A172 (cell line): ENCODE measurements at regions not wholly inside any gene's neighbourhood (a gene's known extent, or its start where the extent isn't known, plus 50 kb on each side); places are given as distances from the start of the nearest gene placed in this dataset.
"Not testable (repeated sequence)": the region's sequence is repeated elsewhere in the genome, so short reads cannot be mapped to it uniquely, and the experiment has no call there.

Experiments
- DNase-seq: peaks from one replicate; pipeline ENCODE4 v3.0.0-alpha.2; 2015; ENCODE audit warnings: low spot score

DNA sequence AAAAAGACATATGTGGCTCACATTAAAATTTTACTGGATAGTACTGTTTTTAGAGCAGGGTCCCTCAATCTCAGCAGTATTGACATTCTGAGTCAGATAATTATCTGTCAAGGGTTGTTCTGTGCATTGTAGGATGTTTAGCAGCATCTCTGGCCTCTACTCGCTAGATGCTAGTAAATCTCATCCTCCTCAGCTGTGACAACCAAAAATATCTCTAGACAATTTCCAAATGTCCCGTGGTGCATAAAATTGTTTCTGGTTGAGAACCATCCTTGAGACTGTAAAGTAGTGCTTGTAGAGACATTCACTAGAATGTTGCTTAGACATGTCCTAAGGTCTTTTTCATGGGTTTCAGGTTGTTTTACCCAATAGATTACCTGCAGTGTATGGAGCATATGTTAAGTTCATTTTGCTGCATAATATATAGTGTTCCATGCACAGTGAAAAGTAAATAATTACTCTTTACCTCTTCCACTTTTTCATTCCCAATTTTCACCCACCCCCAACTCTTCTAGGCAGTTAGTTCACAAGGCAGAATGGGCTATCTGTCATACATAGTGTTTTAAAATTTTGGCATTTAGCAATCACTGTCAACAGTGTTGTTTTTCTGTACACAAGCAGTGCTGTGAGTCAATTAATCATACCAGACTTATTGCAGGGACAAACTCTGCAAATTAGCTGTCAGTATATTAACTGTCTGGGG, 200.2 kb upstream of the SLC38A2 start:
- DNase-seq: no peak

DNA sequence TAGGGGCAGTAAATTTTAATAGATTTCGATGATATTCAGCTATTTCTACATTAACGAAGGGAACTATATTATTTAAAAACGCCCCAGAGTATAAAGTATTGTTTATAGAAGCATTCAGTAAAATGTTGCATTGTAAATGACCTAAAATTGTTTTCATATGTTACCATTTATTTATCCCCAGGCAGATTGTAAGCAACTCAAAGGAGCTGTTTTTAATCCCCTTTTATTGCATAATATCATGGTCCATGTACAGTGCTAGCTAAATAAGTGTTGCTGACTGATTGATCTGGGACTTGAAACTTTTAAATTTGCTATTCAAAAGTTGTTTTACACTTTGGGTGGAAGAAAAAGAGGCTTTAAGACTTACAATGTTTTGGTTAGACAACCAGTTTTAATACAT, 199.0 kb upstream of the SLC38A2 start:
- DNase-seq: no peak

- DNase-seq: no peak
Measured at GRCh38 chr12:46569826-46570439, 197.4 kb upstream of the SLC38A2 start.

GRCh38 chr12:46567667-46568066, 195.1 kb upstream of the SLC38A2 start:
- DNase-seq: no peak

DNA sequence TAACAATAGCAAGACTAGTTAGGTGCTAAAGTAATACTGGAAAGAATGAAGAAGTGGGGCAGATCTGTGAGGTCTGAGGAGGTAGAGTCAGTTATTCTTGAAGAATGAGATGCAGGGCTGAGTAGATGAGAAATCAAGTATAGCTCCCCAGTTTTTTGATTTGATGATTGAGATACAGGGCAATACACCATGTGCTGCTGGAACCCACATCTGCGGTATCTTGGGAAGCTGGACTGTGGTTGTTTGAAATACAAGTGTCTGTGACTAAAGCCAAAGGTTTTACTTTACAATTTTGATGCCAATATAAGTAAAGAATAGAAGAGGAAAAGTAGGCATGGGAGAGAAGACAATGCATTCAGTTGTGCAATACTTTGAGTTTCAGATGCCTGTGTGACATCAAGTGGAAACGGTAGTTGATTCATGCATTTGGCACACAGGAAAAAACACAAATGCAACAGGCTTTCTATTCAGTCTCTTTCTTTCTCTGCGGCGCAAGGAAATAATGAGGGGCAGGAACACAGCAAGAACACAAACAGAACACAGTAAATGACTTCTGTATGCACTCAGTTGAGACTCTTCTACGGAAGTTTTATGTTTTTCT, 190.2 kb upstream of the SLC38A2 start:
- DNase-seq: peak; percentile 76

GRCh38 chr12:46561769-46562624, 189.4 kb upstream of the SLC38A2 start:
- DNase-seq: not testable (repeated sequence)

DNA sequence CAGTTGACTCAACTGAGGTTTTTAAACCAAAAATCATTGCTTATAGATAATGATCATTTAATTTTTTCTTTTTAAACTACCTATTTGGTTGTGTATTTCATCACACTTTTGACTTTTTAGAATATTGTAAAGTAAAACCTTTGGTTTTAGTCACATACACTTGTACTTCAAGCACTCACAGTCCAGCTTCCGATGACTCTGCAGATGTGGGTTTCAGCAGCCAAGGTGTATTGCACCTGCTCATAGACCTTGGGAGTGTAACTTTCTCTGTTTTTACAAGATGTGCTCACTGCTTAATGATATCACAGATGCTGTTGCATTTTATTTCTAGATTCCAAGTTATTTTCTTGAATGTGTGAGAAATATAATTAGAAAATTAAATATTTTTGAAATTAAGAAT, 188.3 kb upstream of the SLC38A2 start:
- DNase-seq: no peak

GRCh38 chr12:46560089-46560488, 187.5 kb upstream of the SLC38A2 start:
- no peak for DNase-seq

DNA sequence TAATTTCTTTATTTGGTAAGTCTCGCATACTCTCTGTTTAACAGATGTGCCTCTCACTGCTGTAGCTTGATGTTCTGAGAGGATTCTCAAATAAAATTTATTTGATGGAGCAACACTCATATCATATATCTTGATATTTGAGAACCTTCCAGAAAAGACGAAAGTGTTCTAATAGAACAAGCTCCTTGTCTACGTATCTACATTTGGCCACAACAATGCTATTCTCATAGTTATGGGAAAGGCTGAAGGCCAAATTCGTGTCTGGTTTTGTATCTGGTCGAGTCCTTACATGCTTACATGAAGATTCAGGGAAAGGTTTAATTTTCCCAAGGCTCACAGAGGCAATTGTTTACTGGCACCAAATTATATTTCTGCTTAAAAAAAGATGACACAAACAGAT, 186.7 kb upstream of the SLC38A2 start:
- DNase-seq: no peak

DNA sequence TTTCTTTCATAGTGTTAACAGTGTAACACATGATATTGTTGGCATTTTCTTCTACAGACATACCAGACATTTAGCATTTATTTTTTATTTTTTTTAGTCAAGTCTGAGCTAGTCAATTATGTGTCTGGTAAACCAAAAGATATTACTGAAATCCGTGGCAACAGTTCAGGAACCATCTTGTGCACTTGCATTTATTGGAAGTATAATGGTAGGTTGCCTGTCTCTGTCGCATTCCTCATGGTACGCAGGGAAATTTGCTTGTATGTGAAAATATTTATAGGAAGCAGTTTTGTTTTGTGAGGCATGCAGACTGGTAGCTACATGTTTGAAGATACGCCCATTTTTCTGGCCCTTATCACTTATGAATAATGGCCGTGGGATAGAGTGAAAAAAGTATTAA, 186.1 kb upstream of the SLC38A2 start:
- DNase-seq: no peak

- DNase-seq: no peak
Measured at GRCh38 chr12:46557539-46558373, 185.2 kb upstream of the SLC38A2 start.

- peak; percentile 76 for DNase-seq
Measured at GRCh38 chr12:46556819-46557524, 184.4 kb upstream of the SLC38A2 start.

DNA sequence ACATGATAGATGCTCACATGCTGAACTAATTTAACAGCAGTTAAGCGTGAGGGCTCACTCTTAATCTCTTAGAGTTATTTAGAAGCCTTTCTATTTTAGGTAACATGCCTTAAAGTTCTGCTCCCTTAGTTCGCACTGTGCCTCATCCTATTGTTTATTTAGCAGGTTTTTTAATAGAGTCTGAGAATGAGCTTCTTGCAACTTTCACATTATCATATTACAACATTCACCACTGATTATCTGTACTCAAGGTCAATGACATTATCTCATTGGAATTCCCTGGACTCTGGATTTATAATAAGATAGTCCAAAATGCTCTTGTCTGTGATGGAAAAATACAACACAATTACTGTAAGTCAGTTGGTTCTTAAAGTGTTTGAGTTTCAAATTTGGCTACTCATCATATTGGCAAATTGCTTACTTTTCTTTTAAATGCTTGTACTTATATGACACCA, 183.6 kb upstream of the SLC38A2 start:
- peak; percentile 94 for DNase-seq

DNA sequence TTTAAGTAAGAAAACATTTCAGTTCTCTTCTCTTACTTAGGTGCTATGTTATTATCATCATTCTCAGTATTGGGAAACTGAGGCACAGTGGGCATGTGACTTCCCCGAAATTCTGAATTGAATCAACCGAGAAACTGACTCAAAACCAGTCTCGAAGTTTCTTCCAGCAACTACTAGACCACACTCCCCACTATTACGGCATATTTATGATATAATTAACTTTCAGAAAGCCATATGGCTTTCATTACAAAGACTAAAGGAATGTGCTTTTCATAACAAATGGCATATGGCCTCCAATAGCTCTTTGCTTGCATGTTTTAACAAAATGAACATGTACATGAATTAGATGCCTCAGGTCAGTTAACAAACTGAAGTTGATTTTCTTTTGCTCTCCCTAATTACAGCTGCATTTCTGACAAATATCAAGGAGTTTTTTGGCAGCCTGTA, 182.9 kb upstream of the SLC38A2 start:
- peak; percentile 65 for DNase-seq

- DNase-seq: no peak
Measured at GRCh38 chr12:46554460-46554859, 181.9 kb upstream of the SLC38A2 start.

DNA sequence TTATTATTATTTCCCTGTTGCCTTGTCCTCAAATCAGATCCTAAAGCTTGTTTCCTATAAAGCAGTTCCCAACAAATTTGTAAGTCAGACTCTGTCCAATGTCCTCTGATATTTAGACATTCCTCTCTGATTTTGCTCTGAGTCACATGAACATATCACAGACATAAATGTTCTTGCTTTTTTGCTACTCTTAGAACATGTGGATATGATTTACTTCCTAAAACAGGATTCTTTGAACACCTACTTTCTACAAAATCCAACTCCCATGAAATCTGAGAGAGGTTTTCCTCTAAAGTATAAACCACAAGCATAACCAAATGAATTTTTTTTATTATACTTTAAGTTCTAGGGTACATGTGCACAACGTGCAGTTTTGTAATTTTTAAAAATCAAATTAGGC, 181.3 kb upstream of the SLC38A2 start:
- no peak for DNase-seq

DNA sequence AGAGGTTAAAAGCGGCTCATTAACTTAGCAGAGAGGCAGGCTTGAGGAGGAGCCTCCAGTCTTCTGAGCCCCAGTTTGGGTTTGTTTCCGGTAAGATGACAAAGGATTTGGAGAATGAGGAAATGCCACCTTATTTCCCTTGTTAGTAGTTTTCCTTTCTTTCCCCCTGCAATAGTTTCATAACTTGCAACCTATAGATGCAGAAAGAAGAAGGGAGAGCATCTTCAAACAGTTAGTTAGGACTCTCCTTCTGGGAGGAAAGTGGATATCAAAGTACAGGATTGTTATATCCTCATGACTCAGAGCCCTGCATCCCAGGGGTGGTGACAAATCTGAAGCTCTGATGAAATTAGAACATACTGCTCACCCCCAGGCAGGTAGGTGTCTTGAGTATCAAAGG, 180.7 kb upstream of the SLC38A2 start:
- DNase-seq: peak; percentile 71

DNA sequence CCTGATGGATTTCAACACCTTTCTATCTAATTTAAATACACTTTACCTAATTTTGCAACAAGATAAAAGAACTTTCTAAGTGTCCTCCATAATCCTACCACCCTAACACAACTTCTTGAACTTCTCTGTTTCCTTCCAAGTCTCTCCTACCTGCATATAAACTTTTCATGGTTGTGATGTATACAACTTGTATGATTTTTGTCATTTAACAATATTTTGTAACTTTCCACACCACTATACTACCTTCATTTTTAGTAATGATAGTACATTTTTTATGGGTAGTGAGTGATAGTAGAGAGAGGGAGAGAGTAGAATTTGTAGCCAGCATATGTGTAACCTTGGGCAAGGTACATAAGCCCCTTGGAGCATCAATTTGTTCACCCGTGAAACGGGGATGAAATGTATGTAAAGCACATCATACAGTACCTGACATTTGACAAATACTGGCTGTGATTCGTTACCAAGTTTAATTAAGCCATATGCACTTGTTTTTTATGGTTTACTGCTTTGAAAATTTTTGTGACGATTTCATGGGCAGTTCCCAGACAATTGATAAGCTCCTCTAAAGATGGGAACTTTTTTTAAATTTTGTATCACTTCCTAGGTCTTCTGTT, 177.8 kb upstream of the SLC38A2 start:
- no peak for DNase-seq

DNA sequence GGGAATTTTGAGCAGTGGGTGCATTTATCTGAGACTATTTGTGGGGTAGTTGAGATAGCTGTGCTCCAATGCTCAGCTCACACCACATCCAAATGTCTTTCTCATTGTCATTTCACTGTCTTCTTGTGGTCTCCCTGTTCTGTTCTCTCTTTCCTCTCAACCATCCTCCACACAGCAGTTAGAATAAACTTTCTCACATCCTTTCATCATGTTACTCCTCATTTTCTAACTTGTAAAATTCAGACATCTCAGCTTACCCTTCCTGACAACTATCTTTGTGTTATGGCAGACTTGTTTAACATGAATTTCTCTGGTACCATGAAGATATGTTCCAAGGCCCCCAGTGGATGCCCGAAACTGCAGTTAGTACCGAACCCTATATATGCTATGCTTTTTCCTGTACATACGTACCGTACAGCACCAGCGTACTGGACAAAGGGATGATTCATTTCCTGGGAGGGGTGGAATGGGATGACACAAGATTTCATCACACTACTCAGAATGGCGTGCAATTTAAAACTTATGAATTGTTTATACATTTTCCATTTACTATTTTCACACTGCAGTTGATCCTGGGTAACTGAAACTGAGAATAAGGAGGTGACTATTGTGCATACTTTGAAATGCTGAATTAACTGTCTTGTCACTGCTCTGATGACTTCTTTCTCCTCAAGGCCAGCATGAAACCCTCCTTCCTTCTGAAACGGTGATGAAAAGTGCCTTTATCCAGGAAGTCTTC, 177.1 kb upstream of the SLC38A2 start:
- DNase-seq: peak; percentile 86
